IMR-90 (cell line): ENCODE measurements at regions not wholly inside any gene's neighbourhood (a gene's known extent, or its start where the extent isn't known, plus 50 kb on each side); places are given as distances from the start of the nearest gene placed in this dataset.

Experiments
- ATAC-seq: fragments of 200-7000 bp; cut with Tn5 transposase; 2 replicates; pipeline ENCODE4 v1.9.1; 2020; ENCODE audit warnings: low read depth, mild to moderate bottlenecking, moderate library complexity
- BruUV-seq: library from RNA; stranded (reverse); fragments of 400-500 nt; replicated peaks from 2 replicates; lab custom pipeline; 2021; lab: Mats Ljungman, UMichigan
- CTCF ChIA-PET: fragments of 300-600 bp; formaldehyde crosslinking; extraction: SDS; loops from one replicate; lab custom pipeline; 2021; ENCODE audit warnings: antibody characterized with exemption; lab: Yijun Ruan, JAX
- POLR2A ChIA-PET: fragments of 300-600 bp; sonication (Branson Sonifier 250); formaldehyde crosslinking; loops from one replicate; lab custom pipeline; 2022; ENCODE audit warnings: antibody characterized with exemption; ENCODE audit not compliant: unreplicated experiment; lab: Charles Lee
- DNase-seq: peaks from one replicate; pipeline ENCODE4 v3.0.0; 2013
- H2AFZ ChIP-seq: replicated peaks from 2 replicates; pipeline ENCODE3; 2013; ENCODE audit warnings: low read length, mild to moderate bottlenecking; ENCODE audit not compliant: poor library complexity
- H2AK5ac ChIP-seq: 2 replicates; pipeline ENCODE4 v1.6.1; 2013; ENCODE audit warnings: low read depth, low read length, inconsistent platforms
- H2AK9ac ChIP-seq: replicated peaks from 2 replicates; pipeline ENCODE3; 2013; ENCODE audit warnings: mild to moderate bottlenecking, low read depth, low read length, moderate library complexity; ENCODE audit not compliant: poor library complexity
- H2BK120ac ChIP-seq: 2 replicates; pipeline ENCODE4 v1.6.1; 2013; ENCODE audit warnings: low read depth, low read length, inconsistent platforms
- H2BK15ac ChIP-seq: 3 replicates; pipeline ENCODE4 v1.6.1; 2013; ENCODE audit warnings: low read depth, low read length, inconsistent platforms
- H2BK20ac ChIP-seq: 2 replicates; pipeline ENCODE4 v1.6.1; 2013; ENCODE audit warnings: low read depth, mild to moderate bottlenecking, inconsistent platforms, low read length, moderate library complexity
- H2BK5ac ChIP-seq: 2 replicates; pipeline ENCODE4 v1.6.1; 2013; ENCODE audit warnings: mild to moderate bottlenecking, low read depth, low read length, inconsistent platforms; ENCODE audit not compliant: poor library complexity, severe bottlenecking
- H3K14ac ChIP-seq: replicated peaks from 2 replicates; pipeline ENCODE4 v1.6.1; 2013; ENCODE audit warnings: low read depth, low read length, inconsistent platforms
- H3K18ac ChIP-seq: 2 replicates; pipeline ENCODE4 v1.6.1; 2013; ENCODE audit warnings: low read depth, low read length, control low read depth
- H3K23ac ChIP-seq: 2 replicates; pipeline ENCODE4 v1.6.1; 2013; ENCODE audit warnings: low read depth, low read length, inconsistent platforms
- H3K27ac ChIP-seq: 2 replicates; pipeline ENCODE4 v1.5.1; 2013; ENCODE audit warnings: mild to moderate bottlenecking, control low read depth, low read length; ENCODE audit not compliant: insufficient read depth
- H3K27me3 ChIP-seq: 2 replicates; pipeline ENCODE4 v1.6.1; 2013; ENCODE audit warnings: low read length; ENCODE audit not compliant: control insufficient read depth, insufficient read depth
- H3K36me3 ChIP-seq: 2 replicates; pipeline ENCODE4 v1.6.1; 2013; ENCODE audit warnings: low read length, mixed read lengths; ENCODE audit not compliant: control insufficient read depth, insufficient read depth
- H3K4ac ChIP-seq: 2 replicates; pipeline ENCODE4 v1.6.1; 2013; ENCODE audit warnings: low read depth, low read length, inconsistent platforms
- H3K4me1 ChIP-seq: 2 replicates; pipeline ENCODE4 v1.6.1; 2013; ENCODE audit warnings: low read length, mixed read lengths; ENCODE audit not compliant: control insufficient read depth, insufficient read depth
- H3K4me2 ChIP-seq: 2 replicates; pipeline ENCODE4 v1.6.1; 2013; ENCODE audit warnings: low read depth, mild to moderate bottlenecking, control low read depth, low read length, moderate library complexity
- H3K4me3 ChIP-seq: 2 replicates; pipeline ENCODE4 v1.5.1; 2013; ENCODE audit warnings: low read depth, mild to moderate bottlenecking, control low read depth, low read length, moderate library complexity; ENCODE audit not compliant: insufficient read depth
- H3K56ac ChIP-seq: 2 replicates; pipeline ENCODE4 v1.6.1; 2013; ENCODE audit warnings: low read length, inconsistent platforms; ENCODE audit not compliant: insufficient read depth; ENCODE audit errors: extremely low read depth
- H3K79me1 ChIP-seq, 2 experiments: 2 replicates each; pipeline ENCODE4 v1.6.1; 2013; ENCODE audit warnings: low read length in 2 of 2, inconsistent platforms in 1 of 2, low read depth in 1 of 2
- H3K9ac ChIP-seq: 2 replicates; pipeline ENCODE4 v1.6.1; 2013; ENCODE audit warnings: low read depth, low read length, control low read depth
- H3K9me1 ChIP-seq: 2 replicates; pipeline ENCODE4 v1.6.1; 2013; ENCODE audit warnings: low read length, inconsistent platforms; ENCODE audit not compliant: insufficient read depth
- H3K9me3 ChIP-seq: 2 replicates; pipeline ENCODE4 v1.6.1; 2013; ENCODE audit warnings: low read length; ENCODE audit not compliant: control insufficient read depth, insufficient read depth
- H4K20me1 ChIP-seq: 2 replicates; pipeline ENCODE4 v1.6.1; 2013; ENCODE audit warnings: low read length, inconsistent platforms; ENCODE audit not compliant: insufficient read depth
- H4K5ac ChIP-seq: 2 replicates; pipeline ENCODE4 v1.6.1; 2013; ENCODE audit warnings: mild to moderate bottlenecking, low read depth, low read length, control low read depth
- H4K8ac ChIP-seq, 2 experiments: 2 replicates each; pipeline ENCODE4 v1.6.1; 2013; ENCODE audit warnings: low read depth in 2 of 2, low read length in 2 of 2, control low read depth in 1 of 2, inconsistent platforms in 1 of 2
- H4K91ac ChIP-seq: 2 replicates; pipeline ENCODE4 v1.6.1; 2013; ENCODE audit warnings: low read depth, low read length, inconsistent platforms; ENCODE audit not compliant: insufficient read depth
- CHD1 ChIP-seq: IDR thresholded peaks from 2 replicates; pipeline ENCODE4 v1.6.1; 2012; ENCODE audit warnings: low read depth, low read length, improper control_type of control experiment
- MAFK ChIP-seq: IDR thresholded peaks from 2 replicates; pipeline ENCODE4 v1.6.1; 2012; ENCODE audit warnings: low read depth, low read length, improper control_type of control experiment
- MAZ ChIP-seq: IDR thresholded peaks from 2 replicates; pipeline ENCODE4 v1.6.1; 2012; ENCODE audit warnings: low read depth, mild to moderate bottlenecking, low read length, improper control_type of control experiment, moderate library complexity, borderline replicate concordance
- NFE2L2 ChIP-seq: fragments of 150-350 bp; IDR thresholded peaks from 2 replicates; pipeline ENCODE4 v1.6.1; 2016; ENCODE audit warnings: low read depth, mild to moderate bottlenecking, low read length
- POLR2A ChIP-seq: IDR thresholded peaks from 2 replicates; pipeline ENCODE4 v1.6.1; 2012; ENCODE audit warnings: mild to moderate bottlenecking, low read depth, low read length
- RCOR1 ChIP-seq: IDR thresholded peaks from 2 replicates; pipeline ENCODE4 v1.6.1; 2012; ENCODE audit warnings: mild to moderate bottlenecking, low read length, improper control_type of control experiment; ENCODE audit not compliant: insufficient replicate concordance
- RFX5 ChIP-seq: IDR thresholded peaks from 2 replicates; pipeline ENCODE4 v1.8.0; 2012; ENCODE audit warnings: low read depth, mild to moderate bottlenecking, low read length, moderate library complexity
- SMC3 ChIP-seq: fragments of 150-350 bp; IDR thresholded peaks from 2 replicates; pipeline ENCODE4 v1.6.1; 2016; ENCODE audit warnings: low read depth, mild to moderate bottlenecking, antibody characterized with exemption, low read length, moderate library complexity
- WGBS, 2 experiments: methylation state at CpG; one replicate each; pipeline versions ENCODE4 v1.1.5 to v1.1.7; 2013; ENCODE audit warnings: missing lambda C conversion rate in 2 of 2; ENCODE audit not compliant: insufficient read length in 1 of 2; ENCODE audit errors: extremely low coverage in 2 of 2; 5-methylcytosine and 5-hydroxymethylcytosine counted together
- dilution Hi-C: fragments of 300-500 bp; cut with HindIII; formaldehyde crosslinking; loops from one replicate; pipeline ENCODE4 v1.14.3; 2018; ENCODE audit warnings: low sequenced_read_pairs; ENCODE audit not compliant: unreplicated experiment
- in situ Hi-C: fragments of 300-500 bp; cut with MboI; formaldehyde crosslinking; loops from 3 replicates; pipeline ENCODE4 v1.14.3; 2019; ENCODE audit warnings: low sequenced_read_pairs, inconsistent platforms, mixed read lengths
- intact Hi-C: fragments of 100-400 bp; cut with micrococcal nuclease; formaldehyde crosslinking; loops from 2 replicates; pipeline ENCODE4 v1.10.0; 2022
- TF ChIP-seq, protein P1 (sequence below): fragments of 150-350 bp; IDR thresholded peaks from 2 replicates; pipeline ENCODE4 v1.6.1; 2016; ENCODE audit warnings: low read depth, mild to moderate bottlenecking, low read length, moderate library complexity, borderline replicate concordance
- TF ChIP-seq, protein P2 (sequence below): conservative IDR thresholded peaks from 2 replicates; pipeline ENCODE4 v1.5.1; 2012; ENCODE audit warnings: mild to moderate bottlenecking, low read depth, low read length, improper control_type of control experiment
- TF ChIP-seq, protein P3 (sequence below): fragments of 150-350 bp; IDR thresholded peaks from 2 replicates; pipeline ENCODE4 v1.6.1; 2017; ENCODE audit warnings: mild to moderate bottlenecking, antibody characterized with exemption, low read length, low read depth

DNA sequence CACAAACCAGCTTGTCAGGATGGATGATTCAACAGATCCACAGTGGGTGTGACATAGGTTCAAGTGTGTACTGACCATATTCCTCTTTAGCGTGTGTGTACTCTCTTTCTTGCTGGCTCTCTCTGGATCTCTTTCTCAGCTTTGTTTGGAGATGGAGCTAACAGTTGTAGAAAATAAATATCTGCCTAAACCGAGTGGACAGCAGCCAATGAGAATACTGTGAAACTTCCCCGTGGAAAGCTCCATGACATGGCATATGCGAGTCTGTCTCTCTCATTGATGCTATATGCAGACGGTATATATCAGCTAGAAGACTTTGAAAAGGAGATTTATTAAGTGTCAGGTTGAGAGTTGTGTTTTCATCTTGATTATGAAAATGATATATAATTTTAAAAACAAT lies 406.5 kb upstream of the SUCLG2 start:
- in situ Hi-C loops, result no loop called here
- H3K56ac ChIP-seq, result no peak overlapping the region
- H2BK120ac ChIP-seq, result no peak overlapping the region
- H3K14ac ChIP-seq, result no peak overlapping the region
- intact Hi-C loops, result no loop called here
- no peak overlapping the region for H2BK20ac ChIP-seq
- WGBS, 2 experiments, result no CpG with 5 or more reads among the region's 5 CpGs
- H3K36me3 ChIP-seq, result no peaks in the 10 kb centered on the region
- H3K23ac ChIP-seq, result no peak overlapping the region
- H4K8ac ChIP-seq, result no peak overlapping the region
- no peak overlapping the region for H3K27ac ChIP-seq
- no peak overlapping the region for H3K4ac ChIP-seq
- H2AFZ ChIP-seq, result no peak overlapping the region
- no peak overlapping the region for H4K91ac ChIP-seq
- no peak overlapping the region for H4K5ac ChIP-seq
- H3K4me2 ChIP-seq, result no peak overlapping the region
- no peak for DNase-seq
- no peak overlapping the region for H3K18ac ChIP-seq
- H3K4me3 ChIP-seq, result no peak overlapping the region
- TF ChIP-seq RCOR1 (no peak), MAFK (no peak), RFX5 (no peak), POLR2A (no peak), SMC3 (no peak), CHD1 (no peak), MAZ (no peak), NFE2L2 (no peak)
- TF ChIP-seq, protein P1, sequence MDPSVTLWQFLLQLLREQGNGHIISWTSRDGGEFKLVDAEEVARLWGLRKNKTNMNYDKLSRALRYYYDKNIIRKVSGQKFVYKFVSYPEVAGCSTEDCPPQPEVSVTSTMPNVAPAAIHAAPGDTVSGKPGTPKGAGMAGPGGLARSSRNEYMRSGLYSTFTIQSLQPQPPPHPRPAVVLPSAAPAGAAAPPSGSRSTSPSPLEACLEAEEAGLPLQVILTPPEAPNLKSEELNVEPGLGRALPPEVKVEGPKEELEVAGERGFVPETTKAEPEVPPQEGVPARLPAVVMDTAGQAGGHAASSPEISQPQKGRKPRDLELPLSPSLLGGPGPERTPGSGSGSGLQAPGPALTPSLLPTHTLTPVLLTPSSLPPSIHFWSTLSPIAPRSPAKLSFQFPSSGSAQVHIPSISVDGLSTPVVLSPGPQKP, result no peak
- TF ChIP-seq, protein P2, sequence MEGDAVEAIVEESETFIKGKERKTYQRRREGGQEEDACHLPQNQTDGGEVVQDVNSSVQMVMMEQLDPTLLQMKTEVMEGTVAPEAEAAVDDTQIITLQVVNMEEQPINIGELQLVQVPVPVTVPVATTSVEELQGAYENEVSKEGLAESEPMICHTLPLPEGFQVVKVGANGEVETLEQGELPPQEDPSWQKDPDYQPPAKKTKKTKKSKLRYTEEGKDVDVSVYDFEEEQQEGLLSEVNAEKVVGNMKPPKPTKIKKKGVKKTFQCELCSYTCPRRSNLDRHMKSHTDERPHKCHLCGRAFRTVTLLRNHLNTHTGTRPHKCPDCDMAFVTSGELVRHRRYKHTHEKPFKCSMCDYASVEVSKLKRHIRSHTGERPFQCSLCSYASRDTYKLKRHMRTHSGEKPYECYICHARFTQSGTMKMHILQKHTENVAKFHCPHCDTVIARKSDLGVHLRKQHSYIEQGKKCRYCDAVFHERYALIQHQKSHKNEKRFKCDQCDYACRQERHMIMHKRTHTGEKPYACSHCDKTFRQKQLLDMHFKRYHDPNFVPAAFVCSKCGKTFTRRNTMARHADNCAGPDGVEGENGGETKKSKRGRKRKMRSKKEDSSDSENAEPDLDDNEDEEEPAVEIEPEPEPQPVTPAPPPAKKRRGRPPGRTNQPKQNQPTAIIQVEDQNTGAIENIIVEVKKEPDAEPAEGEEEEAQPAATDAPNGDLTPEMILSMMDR, result no peak
- TF ChIP-seq, protein P3, sequence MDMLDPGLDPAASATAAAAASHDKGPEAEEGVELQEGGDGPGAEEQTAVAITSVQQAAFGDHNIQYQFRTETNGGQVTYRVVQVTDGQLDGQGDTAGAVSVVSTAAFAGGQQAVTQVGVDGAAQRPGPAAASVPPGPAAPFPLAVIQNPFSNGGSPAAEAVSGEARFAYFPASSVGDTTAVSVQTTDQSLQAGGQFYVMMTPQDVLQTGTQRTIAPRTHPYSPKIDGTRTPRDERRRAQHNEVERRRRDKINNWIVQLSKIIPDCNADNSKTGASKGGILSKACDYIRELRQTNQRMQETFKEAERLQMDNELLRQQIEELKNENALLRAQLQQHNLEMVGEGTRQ, result no peak
- H3K9me3 ChIP-seq, result no peaks in the 10 kb centered on the region
- no peak overlapping the region for H2AK9ac ChIP-seq
- dilution Hi-C loops, result no loop called here
- no peak overlapping the region for H3K9ac ChIP-seq
- H2BK15ac ChIP-seq, result no peak overlapping the region
- CTCF ChIA-PET, result no interaction called here
- H2BK5ac ChIP-seq, result no peak overlapping the region
- no peaks in the 10 kb centered on the region for H3K27me3 ChIP-seq
- H3K9me1 ChIP-seq, result no peaks in the 10 kb centered on the region
- no peak for ATAC-seq
- no TSS peak for BruUV-seq
- no peaks in the 10 kb centered on the region for H3K4me1 ChIP-seq
- POLR2A ChIA-PET, result no interaction called here
- no peaks in the 10 kb centered on the region for H4K20me1 ChIP-seq
- H3K79me1 ChIP-seq, result no peaks in the 10 kb centered on the region
- no peak overlapping the region for H2AK5ac ChIP-seq
